ENCODE measurements at regions not wholly inside any gene's neighbourhood (a gene's known extent, or its start where the extent isn't known, plus 50 kb on each side); places are given as distances from the start of the nearest gene placed in this dataset.

DNA sequence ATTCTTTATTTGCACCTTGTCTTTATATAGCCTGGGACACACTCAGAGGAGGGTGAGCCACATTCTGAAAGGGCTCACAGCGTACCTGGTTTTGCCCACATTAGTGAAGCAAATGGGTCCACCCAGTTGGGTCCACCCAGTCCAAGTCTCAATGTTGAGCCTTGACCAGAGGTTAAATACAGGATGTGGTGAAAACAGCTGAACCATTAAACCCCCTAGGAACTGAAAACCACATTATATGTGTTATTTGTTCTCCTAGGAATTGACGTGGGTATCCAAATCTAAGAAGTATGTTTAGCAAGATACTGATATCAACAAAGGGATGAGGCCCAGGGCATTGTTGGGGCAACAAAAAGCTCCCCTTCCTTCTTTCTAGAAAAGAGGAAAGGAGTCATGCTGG lies 83.8 kb downstream of the SETD4 start:
- TF ChIP-seq POLR2A (IDR thresholded peaks at IDR 0.05): no peak
- TF ChIP-seq, protein P1, sequence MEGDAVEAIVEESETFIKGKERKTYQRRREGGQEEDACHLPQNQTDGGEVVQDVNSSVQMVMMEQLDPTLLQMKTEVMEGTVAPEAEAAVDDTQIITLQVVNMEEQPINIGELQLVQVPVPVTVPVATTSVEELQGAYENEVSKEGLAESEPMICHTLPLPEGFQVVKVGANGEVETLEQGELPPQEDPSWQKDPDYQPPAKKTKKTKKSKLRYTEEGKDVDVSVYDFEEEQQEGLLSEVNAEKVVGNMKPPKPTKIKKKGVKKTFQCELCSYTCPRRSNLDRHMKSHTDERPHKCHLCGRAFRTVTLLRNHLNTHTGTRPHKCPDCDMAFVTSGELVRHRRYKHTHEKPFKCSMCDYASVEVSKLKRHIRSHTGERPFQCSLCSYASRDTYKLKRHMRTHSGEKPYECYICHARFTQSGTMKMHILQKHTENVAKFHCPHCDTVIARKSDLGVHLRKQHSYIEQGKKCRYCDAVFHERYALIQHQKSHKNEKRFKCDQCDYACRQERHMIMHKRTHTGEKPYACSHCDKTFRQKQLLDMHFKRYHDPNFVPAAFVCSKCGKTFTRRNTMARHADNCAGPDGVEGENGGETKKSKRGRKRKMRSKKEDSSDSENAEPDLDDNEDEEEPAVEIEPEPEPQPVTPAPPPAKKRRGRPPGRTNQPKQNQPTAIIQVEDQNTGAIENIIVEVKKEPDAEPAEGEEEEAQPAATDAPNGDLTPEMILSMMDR (IDR thresholded peaks at IDR 0.05 in 4 of 5, conservative IDR thresholded peaks at IDR 0.05 in 1 of 5): no peak
- Histone ChIP-seq H3K4me1 (no peaks in the 10 kb centered on the region), H3K9me3 (no peaks in the 10 kb centered on the region), H3K27ac (no peak overlapping the region), H3K4me3 (no peak overlapping the region), H3K27me3 (no peaks in the 10 kb centered on the region), H3K36me3 (no peaks in the 10 kb centered on the region)
- ATAC-seq (no peak), DNase-seq (no peak)
- intact Hi-C loops (cut with DNase I; ENCODE audit: low total_unique reads) (no loop called here), in situ Hi-C loops (cut with MboI; ENCODE audit: low sequenced_read_pairs in 4 of 4) (no loop called here)

DNA sequence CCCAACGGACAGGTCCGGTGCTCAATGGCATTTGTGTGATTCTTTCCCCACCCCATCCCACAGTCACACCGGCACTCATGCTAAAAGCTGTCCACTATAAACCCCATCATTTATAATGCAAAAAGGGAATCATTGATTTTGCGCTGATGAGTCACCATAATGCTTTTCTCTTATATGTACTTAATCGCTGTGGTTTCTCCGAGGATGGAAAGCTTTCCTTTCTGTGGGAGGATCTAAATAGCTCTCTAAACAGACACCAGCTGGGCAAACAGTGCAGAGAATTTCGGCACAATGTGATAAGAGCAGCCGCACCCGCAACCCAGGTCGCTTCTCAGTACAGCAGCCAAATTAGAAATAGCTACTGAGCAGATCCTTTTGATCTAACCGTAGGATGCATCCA lies 85.6 kb downstream of the SETD4 start:
- no peak for ATAC-seq
- in situ Hi-C loops (cut with MboI; ENCODE audit: low sequenced_read_pairs in 4 of 4): no loop called here
- H3K27me3 ChIP-seq: no peaks in the 10 kb centered on the region

DNA sequence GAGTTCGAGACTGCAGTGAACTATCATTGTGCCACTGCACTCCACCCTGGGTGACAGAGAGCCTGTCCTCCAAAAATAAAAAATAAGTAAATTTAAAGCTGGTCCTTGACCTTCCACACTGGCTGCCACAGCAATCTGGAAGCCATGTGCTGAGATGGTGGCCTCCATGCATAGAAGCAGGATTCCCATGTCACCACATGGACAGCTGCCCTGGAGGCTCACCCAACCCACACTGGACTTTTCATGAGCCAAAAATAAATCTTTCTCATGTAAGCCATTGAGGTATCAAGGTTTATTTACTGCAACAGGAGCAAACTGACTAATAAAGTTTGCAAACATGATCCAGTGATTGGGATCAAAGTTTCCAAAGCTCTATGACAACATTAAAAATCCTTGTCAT lies 88.5 kb downstream of the SETD4 start:
- H3K27ac ChIP-seq: no peak overlapping the region
- TF ChIP-seq, protein P1 (IDR thresholded peaks at IDR 0.05 in 4 of 5, conservative IDR thresholded peaks at IDR 0.05 in 1 of 5): no peak
- no peak for TF ChIP-seq POLR2A (IDR thresholded peaks at IDR 0.05)
- H3K36me3 ChIP-seq: no peaks in the 10 kb centered on the region
- ATAC-seq (no peak), DNase-seq (no peak)
- H3K4me3 ChIP-seq: no peak overlapping the region
- no peaks in the 10 kb centered on the region for H3K9me3 ChIP-seq
- intact Hi-C loops (cut with DNase I; ENCODE audit: low total_unique reads) (no loop called here), in situ Hi-C loops (cut with MboI; ENCODE audit: low sequenced_read_pairs in 4 of 4) (no loop called here)
- H3K27me3 ChIP-seq: no peaks in the 10 kb centered on the region
- H3K4me1 ChIP-seq: no peaks in the 10 kb centered on the region

More for the DNA sequence above, 85.6 kb downstream of the SETD4 start:
- Histone ChIP-seq H3K4me3 (no peak overlapping the region), H3K36me3 (no peaks in the 10 kb centered on the region), H3K27ac (no peak overlapping the region), H3K9me3 (no peaks in the 10 kb centered on the region), H3K4me1 (no peaks in the 10 kb centered on the region)
- no peak for DNase-seq
- intact Hi-C loops (cut with DNase I; ENCODE audit: low total_unique reads): no loop called here
- TF ChIP-seq POLR2A (IDR thresholded peaks at IDR 0.05): no peak
- TF ChIP-seq, protein P1 (IDR thresholded peaks at IDR 0.05 in 4 of 5, conservative IDR thresholded peaks at IDR 0.05 in 1 of 5): no peak

DNA sequence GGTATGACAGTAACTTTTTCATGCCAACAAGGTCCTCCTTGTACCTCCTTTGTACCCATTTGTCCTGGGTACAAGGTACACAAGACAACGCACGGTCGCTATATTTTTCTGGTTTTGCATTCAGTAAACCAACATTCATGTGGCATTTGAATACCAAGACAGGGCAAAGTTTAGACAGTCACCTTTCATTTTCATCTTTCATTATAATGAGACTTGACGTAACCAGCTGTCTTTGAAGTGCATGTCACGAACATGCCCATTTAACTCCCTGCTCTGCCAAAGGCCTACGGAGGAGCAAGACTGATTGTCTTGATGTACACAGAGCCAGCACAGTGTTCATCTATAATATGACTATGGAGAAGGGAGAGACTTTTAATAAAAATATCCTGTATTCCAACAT lies 91.0 kb downstream of the SETD4 start:
- Histone ChIP-seq H3K27ac (no peak overlapping the region), H3K4me1 (no peaks in the 10 kb centered on the region), H3K27me3 (no peaks in the 10 kb centered on the region), H3K9me3 (no peaks in the 10 kb centered on the region), H3K36me3 (no peaks in the 10 kb centered on the region), H3K4me3 (no peak overlapping the region)
- intact Hi-C loops (cut with DNase I; ENCODE audit: low total_unique reads): no loop called here
- TF ChIP-seq, protein P1 (IDR thresholded peaks at IDR 0.05 in 4 of 5, conservative IDR thresholded peaks at IDR 0.05 in 1 of 5): no peak
- no peak for TF ChIP-seq POLR2A (IDR thresholded peaks at IDR 0.05)
- DNase-seq (no peak), ATAC-seq (no peak)
- in situ Hi-C loops (cut with MboI; ENCODE audit: low sequenced_read_pairs in 4 of 4): no loop called here

DNA sequence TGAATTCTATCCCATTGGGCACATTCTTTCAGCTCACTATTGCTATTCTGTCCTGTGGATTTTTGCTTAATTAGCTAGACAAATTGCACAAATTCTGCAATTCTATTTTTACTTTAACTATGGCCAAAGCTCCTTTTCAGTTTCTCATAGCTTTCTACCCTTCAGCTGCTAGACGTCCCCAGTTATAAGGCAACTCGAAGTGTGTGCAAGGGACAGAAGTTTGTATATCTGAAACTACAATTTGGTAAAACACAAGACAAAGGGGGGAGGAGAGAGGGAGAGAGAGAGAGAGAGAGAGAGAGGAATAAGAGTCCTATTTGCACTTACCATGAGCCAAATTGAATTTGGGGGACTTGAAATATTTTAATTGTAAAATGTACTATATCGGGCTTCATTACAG lies 91.8 kb downstream of the SETD4 start:
- intact Hi-C loops (cut with DNase I; ENCODE audit: low total_unique reads) (no loop called here), in situ Hi-C loops (cut with MboI; ENCODE audit: low sequenced_read_pairs in 4 of 4) (no loop called here)

More for the DNA sequence above, 91.8 kb downstream of the SETD4 start:
- H3K4me1 ChIP-seq: no peaks in the 10 kb centered on the region
- no peaks in the 10 kb centered on the region for H3K27me3 ChIP-seq
- H3K9me3 ChIP-seq: no peaks in the 10 kb centered on the region
- ATAC-seq (no peak), DNase-seq (no peak)
- no peak overlapping the region for H3K27ac ChIP-seq
- no peaks in the 10 kb centered on the region for H3K36me3 ChIP-seq
- TF ChIP-seq POLR2A (IDR thresholded peaks at IDR 0.05): no peak
- TF ChIP-seq, protein P1 (IDR thresholded peaks at IDR 0.05 in 4 of 5, conservative IDR thresholded peaks at IDR 0.05 in 1 of 5): no peak
- no peak overlapping the region for H3K4me3 ChIP-seq
